GM13976 (cell line): ENCODE measurements at regions not wholly inside any gene's neighbourhood (a gene's known extent, or its start where the extent isn't known, plus 50 kb on each side); places are given as distances from the start of the nearest gene placed in this dataset.

ENCODE experiments used
- DNase-seq: peaks from one replicate; pipeline ENCODE4 v3.0.0; 2012; ENCODE audit warnings: low spot score
- in situ Hi-C: fragments of 300-500 bp; cut with MboI; formaldehyde crosslinking; loops from one replicate; pipeline ENCODE4 v1.12.0; 2022; ENCODE audit warnings: low sequenced_read_pairs, mixed read lengths, inconsistent platforms; ENCODE audit not compliant: unreplicated experiment
- TF ChIP-seq, protein P1 (sequence below): IDR thresholded peaks from 2 replicates; pipeline ENCODE4 v1.5.1; 2012; ENCODE audit warnings: borderline replicate concordance, mild to moderate bottlenecking; ENCODE audit not compliant: insufficient read depth; ENCODE audit errors: extremely low read depth, missing control alignments, control extremely low read depth

DNA sequence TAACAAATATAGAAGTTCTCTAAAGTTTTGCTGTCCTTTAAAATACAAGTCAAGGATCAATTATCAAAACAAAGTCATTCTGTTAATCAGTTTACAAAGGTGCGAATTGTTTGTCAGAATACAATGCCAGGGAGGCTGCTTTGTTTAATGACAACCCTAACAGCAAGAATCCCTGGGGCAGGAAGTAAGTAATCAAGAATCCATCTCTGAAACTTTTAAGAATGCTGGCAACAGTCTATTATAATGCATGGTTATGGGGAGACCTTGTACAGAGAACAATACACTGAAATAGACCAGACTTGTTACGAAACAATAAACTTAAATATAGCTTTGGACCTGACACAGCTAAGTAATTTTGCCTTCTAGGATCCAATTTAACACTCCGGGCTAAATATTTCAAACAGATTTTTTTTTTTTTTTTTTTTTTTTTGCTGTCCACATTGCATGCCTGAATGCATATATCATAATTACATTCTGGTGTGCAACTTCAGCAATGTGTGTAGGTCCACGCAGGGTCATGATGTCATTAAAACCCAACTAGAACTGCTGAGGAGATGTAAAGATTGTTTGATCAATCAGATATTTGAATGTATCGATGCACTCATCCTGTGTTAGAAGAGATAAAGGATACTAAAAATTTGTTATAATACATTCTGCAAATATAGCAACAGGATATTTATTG lies 421.3 kb downstream of the CETN3 start:
- in situ Hi-C loops: no loop called here
- DNase-seq: no peak
- TF ChIP-seq, protein P1, sequence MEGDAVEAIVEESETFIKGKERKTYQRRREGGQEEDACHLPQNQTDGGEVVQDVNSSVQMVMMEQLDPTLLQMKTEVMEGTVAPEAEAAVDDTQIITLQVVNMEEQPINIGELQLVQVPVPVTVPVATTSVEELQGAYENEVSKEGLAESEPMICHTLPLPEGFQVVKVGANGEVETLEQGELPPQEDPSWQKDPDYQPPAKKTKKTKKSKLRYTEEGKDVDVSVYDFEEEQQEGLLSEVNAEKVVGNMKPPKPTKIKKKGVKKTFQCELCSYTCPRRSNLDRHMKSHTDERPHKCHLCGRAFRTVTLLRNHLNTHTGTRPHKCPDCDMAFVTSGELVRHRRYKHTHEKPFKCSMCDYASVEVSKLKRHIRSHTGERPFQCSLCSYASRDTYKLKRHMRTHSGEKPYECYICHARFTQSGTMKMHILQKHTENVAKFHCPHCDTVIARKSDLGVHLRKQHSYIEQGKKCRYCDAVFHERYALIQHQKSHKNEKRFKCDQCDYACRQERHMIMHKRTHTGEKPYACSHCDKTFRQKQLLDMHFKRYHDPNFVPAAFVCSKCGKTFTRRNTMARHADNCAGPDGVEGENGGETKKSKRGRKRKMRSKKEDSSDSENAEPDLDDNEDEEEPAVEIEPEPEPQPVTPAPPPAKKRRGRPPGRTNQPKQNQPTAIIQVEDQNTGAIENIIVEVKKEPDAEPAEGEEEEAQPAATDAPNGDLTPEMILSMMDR: no peak

DNA sequence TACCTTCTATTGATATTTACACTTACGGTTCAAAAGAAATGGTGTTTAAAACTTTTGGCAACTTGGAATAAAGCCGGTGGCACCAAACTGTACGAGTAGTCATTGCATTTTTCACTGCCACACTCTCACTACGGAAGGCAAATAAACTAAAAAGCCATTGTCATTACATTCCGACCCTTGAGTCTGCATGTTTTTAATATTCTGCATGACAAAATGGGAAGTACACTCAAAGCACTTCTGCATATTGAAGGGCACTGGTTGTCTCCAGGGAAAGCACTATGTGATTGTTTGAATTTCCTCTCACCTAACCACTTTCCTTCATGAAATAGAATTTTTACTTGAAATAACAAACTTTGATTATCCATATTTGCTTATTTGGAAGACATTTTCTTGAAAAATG lies 426.3 kb downstream of the CETN3 start:
- TF ChIP-seq, protein P1: no peak
- in situ Hi-C loops: no loop called here
- DNase-seq: no peak

DNA sequence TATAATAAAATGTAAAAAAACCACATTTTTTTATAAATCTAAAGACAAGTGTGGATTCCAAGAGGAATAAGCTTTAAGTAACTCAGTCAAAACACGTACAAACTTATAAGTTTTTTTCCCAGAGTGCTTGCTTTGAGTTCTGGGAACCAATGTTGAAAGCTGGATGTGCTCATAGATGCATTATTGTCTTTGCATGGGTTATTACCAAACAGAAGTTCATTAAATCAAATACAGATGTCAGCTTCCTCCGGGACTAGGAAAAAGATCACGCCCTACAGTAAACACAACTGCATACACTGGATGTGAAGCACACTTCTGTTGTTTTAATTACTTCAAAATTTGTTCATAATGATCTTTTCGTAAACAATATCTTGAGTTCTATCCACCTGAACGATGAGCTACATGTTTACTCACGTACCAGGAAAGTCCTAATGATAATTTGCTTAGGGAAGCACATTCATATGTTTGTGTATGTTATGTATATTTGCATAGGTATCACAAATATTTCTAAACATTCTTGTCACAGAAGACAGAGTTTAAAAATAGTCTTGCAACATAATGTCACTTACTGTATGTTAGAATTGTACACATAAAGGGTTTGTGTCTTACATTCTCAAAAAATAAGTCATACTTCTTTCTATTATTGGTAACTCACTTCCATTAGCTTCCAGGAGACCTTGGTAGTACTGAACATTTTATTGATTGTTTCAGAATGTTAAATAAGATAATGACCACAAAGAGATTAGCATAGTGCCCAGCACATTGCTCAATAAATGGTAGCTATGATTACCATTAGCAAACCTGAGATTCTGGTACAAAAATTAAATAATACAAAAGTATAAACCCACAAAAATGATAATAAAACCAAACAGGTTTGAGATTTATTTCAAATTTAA lies 427.4 kb downstream of the CETN3 start:
- TF ChIP-seq, protein P1: no peak
- in situ Hi-C loops: no loop called here
- DNase-seq: no peak

DNA sequence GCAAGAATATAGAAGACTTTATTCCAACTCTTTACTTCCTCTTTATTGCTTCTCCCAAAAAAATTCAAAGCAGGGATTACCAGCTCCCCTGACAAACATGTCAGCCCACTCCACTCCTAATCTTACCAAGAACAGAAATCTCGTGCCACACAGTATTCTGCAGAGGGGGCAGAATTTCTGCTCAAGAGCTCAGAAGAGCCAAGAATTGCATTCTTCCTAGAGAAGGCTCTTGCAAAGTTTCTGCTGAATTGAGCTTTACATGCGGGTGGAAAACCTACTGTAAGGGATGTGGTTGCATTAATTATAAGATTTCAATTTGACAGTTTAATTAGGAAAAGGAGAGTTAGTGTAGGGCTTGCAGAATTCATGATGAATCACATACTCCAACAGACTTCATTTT lies 428.5 kb downstream of the CETN3 start:
- TF ChIP-seq, protein P1: no peak
- in situ Hi-C loops: no loop called here
- no peak for DNase-seq

DNA sequence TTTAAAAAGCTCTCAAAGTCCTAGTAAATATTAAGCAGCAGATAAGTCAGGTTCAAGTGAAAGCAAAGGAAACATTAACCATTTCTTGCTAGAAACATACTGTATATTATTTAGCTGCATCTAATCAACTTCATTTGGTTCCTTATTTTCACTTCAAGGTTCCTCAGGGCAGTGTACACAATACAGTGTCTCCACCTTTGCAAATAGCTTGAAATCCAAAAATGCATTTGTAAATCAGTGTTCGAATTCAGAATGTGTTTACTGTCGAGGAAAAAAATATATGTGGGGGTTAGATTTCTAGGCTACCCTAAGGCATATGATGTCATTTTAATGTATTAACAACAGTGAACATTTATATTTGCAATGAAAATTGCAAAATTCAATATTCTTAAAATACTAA lies 436.0 kb downstream of the CETN3 start:
- TF ChIP-seq, protein P1: no peak
- in situ Hi-C loops: no loop called here
- no peak for DNase-seq

DNA sequence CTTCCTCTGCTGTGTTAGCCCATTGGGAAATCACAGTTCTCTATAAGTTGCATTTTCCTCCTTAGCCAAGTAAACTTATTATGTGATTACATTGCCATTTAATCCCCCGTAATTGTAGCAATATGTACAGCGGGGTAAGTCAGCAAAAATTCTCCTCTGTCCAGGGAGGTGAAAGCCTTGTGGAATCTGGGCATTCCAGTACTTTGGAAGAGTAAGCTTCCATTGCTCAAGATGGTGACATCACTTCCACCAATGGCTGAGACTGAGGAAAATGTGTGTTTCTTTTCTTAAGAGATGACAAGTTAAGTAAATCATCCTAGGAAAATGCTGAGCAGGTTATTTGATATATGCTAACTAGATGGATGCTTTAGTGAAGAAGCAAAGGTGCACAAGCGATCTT lies 436.7 kb downstream of the CETN3 start:
- DNase-seq: no peak
- TF ChIP-seq, protein P1: no peak
- in situ Hi-C loops: no loop called here
